ENCODE measurements at regions not wholly inside any gene's neighbourhood (a gene's known extent, or its start where the extent isn't known, plus 50 kb on each side); places are given as distances from the start of the nearest gene placed in this dataset.
"Not testable (repeated sequence)": the region's sequence is repeated elsewhere in the genome, so short reads cannot be mapped to it uniquely, and the experiment has no call there.

DNA sequence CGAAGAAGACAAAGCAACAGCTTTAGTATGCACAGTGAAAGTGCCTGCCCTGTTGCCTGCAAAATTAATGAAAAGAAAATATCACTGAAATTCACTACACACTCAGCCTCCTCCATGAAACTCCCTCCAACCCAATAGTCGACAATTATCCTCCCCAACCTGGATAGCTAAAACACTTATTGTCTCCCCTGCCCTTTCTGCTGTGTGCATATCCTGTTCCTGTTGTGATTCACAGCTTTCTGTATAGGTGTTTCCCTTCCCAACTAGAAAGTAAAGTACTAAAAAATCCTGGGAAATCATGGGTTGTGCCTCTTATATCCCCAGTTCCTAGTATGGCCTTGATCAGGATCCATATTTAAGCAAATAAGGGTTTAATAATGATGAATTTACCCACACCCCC lies 412.1 kb downstream of the LTN1 start:
- no peak for DNase-seq

DNA sequence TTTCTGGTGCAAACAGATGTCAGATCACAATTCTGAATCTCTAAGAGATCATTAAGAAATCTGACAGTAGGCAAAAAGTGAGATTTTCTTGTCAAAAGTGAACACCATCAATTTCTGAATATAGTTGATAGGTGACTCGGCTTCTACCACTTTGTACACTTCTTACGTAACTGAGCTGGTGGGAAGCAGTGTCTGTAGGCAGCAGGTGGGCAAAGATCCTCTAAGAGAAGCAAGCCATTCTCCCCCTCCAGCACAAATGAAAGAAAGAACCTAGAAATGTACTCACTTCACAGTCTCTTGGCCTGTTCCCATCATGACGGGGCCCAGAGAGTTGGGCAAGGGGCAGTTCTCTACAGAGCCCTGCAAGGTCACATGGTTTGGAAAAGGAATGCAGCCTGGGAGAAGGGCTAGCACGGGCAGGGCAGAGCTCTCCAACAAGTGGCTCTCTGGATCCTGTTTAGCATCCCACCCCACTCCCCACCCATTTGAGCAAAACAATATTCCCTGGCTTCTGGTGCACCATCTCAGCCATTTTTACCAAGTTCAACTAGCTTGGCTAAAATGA lies 412.6 kb downstream of the LTN1 start:
- DNase-seq = no peak

DNA sequence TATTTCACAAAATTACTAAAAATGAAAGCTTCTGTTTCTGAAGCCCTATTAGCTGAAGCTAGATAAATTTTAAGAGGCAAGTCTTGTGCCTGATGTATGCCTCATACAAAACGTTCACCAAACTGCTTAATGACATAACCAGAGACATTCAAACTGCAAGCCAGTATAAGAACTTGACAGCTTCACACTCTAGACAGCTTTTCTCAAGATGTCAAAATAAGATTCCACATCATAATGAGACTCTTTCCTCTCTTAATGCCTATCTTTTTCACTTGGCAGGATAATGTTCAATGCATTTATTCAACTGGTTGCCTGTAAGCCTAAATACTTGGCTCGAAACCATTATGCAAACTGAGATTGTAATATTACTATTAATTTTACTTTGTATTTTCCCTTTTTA lies 424.0 kb downstream of the LTN1 start:
- DNase-seq = no peak

DNA sequence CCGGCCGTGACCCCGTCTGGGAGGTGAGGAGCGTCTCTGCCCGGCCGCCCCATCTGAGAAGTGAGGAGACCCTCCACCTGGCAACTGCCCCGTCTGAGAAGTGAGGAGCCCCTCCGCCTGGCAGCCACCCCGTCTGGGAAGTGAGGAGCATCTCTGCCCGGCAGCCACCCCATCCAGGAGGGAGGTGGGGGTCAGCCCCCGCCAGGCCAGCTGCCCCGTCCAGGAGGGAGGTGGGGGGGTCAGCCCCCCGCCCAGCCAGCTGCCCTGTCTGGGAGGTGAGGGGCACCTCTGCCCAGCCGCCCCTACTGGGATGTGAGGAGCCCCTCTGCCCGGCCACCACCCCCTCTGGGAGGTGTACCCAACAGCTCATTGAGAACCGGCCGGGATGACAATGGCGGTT lies 428.7 kb downstream of the LTN1 start:
- DNase-seq = not testable (repeated sequence)

DNA sequence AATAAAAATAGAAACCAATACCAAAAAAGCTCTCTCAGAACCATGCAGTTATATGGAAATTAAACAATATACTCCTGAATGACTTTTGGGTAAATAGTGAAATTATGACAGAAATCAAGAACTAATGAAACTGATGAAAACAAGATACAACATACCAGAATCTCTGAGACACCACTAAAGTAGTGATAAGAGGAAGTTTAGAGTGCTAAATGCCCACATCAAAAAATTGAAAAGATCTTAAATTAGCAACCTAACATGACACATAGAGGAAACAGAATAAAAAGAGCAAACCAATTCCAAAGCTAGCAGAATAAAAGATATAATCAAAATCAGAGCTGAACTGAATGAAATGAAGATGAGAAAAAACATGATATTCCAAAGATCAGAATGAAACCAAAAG lies 430.9 kb downstream of the LTN1 start:
- no peak for DNase-seq

DNA sequence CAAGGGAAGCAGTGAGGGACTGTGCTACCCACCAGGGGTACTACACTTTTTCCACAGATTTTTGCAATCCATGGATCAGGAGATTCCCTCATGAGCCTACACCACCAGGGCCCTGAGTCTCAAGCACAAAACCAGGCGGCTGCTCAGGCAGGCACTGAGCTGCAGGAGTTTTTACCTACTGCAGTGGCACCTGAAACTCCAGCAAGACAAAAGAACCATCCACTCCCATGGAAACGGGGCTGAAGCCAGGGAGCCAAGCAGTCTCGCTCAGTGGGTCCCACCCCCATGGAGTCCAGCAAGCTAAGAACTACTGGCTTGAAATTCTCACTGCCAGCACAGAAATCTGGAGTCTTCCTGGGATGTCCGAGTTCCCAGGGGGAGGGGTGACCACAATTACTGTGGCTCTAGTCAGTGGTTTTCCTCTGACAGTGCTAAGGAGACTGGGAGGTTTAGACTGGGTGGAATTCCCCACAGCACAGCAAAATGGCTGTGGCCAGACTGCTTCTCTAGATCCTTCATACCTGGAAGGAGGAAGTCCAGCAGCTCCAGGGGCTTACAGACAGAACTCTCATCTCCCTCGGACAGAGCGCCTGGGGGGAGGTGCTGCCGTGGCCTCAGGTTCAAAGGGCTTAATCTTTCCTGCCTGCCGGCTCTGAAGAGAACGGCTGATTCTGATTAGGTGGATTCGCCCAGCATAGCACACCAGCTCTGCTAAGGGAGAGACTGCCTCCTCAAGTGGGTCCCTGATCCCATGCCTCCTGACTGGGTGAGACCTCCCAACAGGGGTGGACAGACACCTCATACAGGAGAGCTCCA lies 437.8 kb downstream of the LTN1 start:
- DNase-seq = no peak

DNA sequence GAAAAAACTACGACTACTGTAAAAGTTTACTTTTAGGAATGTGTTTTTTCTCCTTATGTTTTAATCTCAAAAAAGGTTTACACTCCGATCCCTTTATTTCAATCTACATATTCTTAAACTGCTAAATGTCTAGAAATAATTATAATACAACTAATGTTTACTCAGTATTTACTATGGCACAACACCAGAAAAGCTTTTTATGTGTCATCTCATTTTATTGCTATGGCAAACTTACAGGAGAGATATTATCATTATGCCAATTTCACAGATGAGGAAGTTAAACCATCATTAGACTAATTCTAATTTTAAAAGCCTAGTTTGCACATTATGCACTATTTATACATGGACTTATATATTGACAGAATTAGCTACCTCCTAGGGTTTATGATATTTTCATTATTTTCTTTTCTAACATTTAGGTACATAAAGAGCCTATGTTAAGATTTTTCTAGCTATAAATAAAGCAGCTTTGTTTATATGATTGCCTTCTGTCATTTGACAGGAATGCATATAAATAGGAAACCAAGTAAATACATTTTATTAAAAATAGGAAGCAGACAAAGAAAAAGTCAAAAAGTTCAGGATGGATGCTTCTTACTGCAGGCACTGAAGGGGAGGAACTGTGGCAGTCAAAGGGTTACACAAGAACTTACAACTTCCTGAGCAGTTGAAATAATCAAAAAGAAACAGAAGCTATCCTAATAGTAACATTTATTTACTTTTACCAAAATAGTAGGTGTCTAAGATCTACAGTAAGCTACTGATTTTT lies 442.4 kb downstream of the LTN1 start:
- no peak for DNase-seq

DNA sequence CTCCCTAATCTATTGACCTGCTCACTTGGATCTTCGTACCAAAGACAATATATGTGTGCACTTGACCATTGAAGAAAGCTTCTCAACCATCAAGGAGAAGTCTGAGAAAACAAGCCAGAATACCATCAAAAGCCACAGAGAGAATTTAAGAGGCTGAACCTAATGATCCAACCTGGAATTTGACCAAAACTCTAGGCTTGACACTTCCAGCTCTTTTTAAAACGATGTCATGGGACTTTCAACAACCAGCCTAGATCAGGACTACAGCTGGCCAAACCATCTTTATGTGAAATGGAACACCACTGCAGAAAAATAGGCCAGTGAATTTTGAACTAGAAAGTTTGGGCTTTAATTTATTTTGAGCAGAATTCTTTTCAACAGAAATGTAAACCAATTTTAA lies 444.4 kb downstream of the LTN1 start:
- DNase-seq = no peak

DNA sequence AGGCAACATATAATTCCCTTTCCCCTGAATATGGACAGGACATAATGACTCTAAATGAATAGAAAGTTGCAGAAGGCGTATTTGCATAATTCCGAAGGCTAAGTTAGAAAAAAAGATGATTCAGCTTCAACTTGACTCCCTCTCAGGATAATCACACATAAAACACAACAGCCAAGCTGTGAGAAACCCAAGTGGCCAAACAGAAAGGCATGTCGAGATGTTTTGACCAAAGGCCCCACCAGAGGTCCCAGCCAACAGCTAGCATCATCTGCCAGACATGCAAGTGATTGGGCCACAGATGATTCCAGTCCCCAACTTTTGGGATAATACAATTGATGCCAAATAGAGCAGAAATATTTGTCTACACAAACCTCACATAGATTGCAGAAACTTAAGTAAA lies 444.9 kb downstream of the LTN1 start:
- DNase-seq = no peak

DNA sequence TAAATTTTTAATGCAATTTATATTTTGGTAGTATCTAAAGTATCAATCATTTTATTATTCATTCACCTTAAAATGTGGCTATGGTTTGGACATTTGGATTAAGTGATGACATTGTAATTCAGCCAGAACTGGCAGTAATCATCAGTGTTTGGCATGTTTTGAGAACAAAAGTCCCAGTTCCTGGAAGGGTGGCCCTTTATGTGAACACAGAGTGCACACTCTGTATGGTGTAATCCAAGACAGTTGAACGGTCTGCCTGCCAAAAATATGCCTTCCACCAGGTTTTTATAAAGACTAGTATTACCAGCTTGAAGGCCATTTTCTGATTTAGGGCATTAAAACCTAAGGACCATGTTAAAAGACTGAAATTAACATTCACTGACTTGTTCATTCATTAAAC lies 448.7 kb downstream of the LTN1 start:
- DNase-seq = no peak

DNA sequence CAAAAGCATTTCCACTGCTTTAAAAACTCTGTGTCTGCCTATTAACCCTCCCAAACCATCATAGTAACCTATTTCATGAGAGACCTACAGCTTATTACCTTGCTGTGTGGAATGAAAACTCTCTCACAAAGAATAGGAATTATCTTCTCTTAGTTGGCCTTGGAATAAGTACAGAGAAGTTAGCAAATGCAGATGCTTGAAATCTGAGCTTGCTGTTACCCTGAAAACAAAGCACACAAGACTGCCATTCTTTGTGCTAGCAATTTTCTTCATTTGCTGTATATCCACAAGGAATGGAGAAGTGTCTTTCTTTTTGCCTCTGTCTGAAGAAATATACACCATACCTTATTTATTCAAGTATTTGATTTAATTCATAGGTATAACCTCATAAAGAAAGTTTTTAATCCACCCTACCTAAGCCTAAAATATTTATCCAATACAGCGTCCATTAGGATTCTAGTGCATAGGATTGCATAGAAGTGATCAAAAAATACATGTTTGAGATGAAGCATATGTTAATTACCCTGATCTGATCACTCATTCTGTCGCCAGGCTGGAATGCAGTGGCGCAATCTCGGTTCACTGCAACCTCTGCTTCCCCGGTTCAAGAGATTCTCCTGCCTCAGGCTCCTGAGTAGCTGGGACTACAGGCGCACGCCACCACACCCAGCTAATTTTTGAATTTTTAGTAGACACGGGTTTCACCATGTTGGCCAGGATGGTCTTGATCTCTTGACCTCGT lies 451.1 kb downstream of the LTN1 start:
- no peak for DNase-seq

DNA sequence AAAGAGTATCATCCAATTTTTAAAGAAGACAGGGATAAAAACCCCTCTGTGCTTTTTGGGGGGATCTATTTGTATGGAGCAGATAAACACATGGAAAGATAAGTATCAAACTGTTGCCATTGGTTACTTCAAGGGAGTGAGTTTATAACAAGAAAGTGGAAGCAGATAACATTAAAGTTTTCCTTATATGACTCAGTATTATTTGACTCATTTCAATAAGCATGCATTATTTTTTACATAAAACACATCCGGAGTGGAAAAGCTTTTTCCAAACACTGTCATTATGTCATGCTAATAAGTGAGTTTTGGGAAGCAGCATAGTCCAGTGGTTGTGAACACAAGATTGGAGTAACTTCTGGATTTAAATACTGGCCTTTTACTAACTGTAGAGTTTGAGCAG lies 452.2 kb downstream of the LTN1 start:
- DNase-seq = no peak

DNA sequence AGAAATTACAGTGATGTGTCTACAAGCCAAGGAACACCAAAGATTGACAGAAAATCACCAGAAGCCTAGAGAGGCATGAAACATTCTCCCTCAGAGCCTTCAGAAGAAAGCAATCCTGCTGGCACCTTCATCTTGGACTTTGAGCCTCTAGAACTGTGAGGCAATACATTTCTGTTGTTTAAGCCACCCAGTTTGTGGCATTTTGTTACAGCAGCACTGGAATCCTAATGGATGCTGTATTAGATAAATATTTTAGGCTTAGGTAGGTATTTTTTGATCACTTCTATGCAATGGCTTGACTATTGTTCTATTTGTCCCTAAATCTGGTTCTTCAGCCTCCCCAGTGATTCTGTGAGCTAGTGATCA lies 453.1 kb downstream of the LTN1 start:
- no peak for DNase-seq

DNA sequence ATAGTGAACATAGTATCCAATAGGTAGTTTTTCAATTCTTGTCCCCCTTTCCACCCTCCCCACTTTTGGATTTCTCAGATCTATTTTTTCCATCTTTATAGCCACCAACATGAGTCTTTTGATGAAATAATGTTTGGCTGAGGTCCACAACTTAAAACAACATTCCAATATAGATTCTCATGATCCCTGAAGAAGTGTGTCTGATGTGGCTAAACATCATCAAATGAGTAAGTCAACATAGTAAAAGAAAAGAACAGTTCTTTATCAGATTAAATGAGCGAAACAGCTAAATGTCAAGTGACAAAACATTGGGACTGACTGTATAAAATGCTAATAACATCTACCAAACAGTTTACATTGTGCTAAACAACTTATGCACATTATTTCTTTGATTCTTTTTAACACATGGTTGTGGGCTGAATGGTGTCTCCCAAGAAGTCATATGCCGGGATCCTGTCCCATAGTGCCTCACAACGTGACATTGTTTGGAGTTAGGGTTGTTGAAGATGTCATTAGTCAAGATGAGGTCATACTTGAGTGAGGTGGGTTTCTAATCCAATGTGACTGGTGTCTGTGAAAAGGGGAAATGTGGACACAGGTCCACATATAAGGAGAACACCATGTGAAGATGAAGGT lies 453.6 kb downstream of the LTN1 start:
- DNase-seq = no peak

DNA sequence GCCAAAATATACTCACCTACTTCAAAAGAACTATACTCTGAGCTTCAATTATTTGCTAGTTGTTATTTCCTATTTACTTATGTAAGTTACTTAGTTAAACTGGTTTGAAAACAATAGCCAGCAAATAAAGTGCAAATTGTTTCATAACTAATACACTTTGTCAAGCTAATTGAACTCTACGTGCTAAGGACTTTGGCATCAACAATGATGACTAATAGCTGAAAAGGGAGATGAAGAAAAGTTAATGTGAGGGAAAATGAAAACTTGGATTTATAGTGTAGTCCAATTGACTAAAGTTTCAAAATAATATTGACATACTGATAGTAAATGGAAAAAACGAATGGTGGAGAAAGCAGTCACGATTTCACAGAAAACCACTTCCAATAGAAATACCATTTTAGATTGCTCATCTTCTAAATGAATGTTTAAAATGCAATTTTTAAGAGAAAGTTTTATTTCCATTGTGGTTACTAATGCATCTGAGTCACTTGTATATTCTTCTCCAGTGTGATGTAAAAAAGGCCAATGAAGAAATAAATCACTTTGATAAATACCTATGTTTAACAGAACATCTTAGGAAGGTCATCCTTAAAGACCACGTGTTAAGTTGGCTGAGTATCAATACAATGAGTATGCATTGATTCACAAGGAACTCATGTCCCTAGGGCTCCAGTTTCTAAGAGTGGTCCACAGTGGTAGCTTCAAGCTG lies 455.2 kb downstream of the LTN1 start:
- no peak for DNase-seq

DNA sequence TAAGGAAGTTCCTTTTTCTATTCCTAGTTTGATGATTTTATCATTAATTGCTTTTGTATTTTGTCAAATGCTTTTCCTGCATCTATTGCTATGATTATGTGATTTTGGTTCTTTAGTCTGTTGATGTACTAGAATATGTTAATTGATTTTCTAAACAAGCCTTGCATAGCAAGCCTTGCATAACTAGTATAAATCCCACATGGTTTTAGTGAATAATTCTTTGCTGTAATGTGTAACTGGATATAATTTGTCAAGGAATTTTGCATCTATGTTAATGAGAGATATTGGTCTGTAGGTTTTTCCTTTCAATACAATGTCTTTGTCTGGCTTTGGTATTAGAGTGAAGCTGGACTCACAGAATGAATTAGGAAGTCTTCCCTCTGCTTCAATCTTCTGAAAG lies 460.2 kb downstream of the LTN1 start:
- no peak for DNase-seq

DNA sequence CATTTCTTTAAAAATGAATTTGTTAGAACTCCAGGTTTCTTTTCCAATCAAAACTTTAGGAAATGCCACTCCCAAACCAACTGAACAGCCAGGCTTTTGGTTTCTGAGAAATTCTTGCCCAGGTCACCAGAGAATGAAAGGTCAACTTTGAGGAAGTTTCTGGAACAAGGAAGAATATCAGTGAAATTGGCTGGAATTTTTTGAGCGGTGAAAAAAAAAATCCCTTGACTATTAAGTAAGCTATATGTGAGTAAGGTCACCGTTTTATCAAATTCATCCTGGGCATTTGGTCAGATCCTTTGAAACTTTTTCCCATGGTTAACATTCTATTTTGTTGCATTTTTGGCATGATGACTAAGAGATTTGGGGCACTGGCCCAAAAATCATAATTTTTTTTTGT lies 469.3 kb downstream of the LTN1 start:
- no peak for DNase-seq

DNA sequence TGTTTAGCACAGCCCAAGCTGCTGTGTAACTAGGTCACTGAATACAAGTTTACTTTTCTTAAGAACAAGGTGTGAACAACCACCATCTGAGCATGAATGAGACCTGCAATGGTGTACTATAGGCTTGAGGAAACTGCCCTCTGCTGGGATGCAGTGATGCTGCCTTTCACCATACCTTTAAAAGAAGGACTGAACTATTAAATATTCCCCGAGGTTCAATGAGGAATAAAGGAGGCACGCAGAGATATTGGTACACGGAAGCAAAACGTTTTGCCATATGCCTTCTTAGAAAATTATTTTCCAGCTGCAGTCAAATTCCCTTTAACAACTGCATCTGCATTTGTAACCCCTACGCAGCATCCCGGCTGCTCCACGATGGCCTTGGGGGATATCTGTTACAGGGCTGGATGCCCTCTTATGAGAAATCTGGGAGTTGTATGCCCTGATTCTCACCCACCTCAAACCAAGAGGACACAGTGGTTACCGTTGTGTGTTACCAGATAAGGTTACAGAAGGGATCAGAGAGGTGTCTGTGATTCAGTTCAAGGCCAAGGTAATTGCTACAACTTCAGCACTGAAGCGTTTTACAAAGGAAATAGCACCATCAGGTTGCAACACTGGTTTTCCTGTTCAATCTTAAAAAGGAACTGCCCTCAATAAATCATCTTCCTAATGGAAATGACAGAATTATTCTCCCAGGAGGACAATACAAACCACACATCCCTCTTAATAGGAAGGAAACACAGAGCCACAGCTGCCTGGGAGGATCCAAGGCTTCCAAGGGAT lies 470.5 kb downstream of the LTN1 start:
- DNase-seq = no peak

DNA sequence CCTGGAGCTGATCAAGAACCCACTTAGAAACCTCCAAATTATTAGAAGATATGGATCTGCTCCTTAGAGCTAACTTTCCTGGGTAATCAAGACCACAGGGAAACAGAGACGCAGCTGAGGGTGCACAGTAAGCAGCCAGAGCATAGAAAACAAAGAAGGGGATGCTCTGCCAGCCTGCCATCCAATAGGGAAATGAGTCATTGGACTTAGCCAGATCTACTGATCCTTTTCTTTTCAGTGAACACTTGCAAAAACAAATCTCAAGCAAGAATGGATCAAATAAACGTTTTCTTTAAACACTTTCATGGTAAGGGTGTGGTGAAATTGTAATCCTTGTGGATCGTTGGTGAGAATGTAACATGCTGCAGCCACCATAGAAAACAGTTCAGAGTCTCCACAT lies 474.0 kb downstream of the LTN1 start:
- no peak for DNase-seq

DNA sequence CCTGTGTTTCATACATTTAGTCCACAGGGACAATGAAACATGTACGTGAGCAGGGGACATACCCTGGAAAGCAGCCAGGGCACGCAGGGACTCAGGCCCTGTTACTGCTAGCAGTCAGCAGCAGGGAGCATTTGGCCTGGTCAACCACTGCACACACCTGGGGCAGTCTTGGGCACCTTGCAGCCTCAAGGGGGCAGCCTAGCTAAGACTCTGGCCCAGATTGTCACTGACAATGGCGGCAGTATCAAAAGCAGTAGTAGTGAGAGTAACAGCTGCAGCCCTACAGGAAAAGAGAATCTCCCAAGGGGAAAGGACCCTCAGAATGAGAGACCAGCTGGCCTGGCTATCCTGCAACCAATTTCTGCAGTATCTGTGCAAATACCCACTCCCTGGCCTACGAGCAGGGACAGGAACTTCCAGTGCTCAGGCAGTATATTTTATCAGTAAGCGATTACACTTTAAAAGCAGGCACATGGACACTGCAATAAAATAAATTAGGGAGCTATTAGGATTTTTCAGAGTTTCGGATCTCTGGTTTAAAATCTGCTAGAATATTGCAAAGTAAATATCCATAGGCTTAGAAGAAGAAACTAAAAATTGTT lies 475.6 kb downstream of the LTN1 start:
- peak; percentile 49 to 52 for DNase-seq

DNA sequence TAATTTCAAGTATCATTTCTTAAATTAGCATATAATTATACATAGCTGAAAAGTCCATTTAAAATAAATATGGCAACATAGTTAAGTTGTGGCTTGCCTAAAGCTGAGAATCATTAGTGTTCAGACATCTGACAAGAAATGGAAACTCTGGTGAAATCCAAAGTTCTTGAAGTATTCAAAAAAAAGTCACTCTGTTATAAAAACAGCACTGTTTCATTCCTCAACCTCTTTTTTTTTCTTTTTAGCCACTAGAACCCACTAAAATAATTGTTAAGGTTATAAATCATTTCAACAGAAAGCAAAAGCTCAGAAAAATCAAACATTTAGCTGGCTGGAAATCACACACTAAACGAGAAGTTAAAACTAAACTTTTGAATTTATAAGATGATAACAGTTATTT lies 476.7 kb downstream of the LTN1 start:
- DNase-seq = no peak
